Stomach (tissue), 4 donors: ENCODE measurements at regions not wholly inside any gene's neighbourhood (a gene's known extent, or its start where the extent isn't known, plus 50 kb on each side); places are given as distances from the start of the nearest gene placed in this dataset.

Source experiments
- POLR2A ChIP-seq, 4 donors: fragments of 450-650 bp; IDR thresholded peaks; one replicate each; pipeline ENCODE4 v1.6.1; 2016; ENCODE audit warnings: antibody characterized with exemption in 4 of 4, control low read depth in 2 of 4, mild to moderate bottlenecking in 1 of 4, moderate library complexity in 1 of 4
- TF ChIP-seq, protein P1 (sequence below), 7 experiments: fragments of 450-650 bp in 4 of 7; fragments of 200-600 bp in 3 of 7; sonication (generic) in 3 of 7; IDR thresholded peaks; one replicate each; pipeline ENCODE4 v1.5.1; 2016 to 2019; ENCODE audit warnings: antibody characterized with exemption in 7 of 7, control low read depth in 2 of 7, mild to moderate bottlenecking in 1 of 7

DNA sequence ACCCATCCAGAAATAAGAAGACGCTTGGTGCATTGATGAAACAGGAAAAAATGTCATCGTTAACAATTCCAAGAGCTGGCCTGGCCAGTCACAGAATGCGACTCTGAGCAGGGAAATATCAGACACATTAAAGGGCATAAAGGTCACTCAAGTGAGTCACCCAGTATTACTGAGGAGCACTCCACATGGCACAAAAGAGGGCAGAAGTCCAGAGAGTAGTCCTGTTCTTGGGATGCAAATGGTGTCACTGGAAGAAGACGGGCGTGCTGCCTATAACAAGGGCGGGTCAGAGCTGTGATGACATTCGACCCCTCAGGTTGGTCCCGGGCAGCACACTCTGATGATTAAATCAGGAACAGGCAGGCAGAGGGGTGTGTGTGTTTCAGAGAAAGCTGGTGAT, 720.3 kb downstream of the UQCRFS1 start:
- TF ChIP-seq POLR2A (IDR thresholded peaks at IDR 0.05): no peak
- TF ChIP-seq, protein P1, sequence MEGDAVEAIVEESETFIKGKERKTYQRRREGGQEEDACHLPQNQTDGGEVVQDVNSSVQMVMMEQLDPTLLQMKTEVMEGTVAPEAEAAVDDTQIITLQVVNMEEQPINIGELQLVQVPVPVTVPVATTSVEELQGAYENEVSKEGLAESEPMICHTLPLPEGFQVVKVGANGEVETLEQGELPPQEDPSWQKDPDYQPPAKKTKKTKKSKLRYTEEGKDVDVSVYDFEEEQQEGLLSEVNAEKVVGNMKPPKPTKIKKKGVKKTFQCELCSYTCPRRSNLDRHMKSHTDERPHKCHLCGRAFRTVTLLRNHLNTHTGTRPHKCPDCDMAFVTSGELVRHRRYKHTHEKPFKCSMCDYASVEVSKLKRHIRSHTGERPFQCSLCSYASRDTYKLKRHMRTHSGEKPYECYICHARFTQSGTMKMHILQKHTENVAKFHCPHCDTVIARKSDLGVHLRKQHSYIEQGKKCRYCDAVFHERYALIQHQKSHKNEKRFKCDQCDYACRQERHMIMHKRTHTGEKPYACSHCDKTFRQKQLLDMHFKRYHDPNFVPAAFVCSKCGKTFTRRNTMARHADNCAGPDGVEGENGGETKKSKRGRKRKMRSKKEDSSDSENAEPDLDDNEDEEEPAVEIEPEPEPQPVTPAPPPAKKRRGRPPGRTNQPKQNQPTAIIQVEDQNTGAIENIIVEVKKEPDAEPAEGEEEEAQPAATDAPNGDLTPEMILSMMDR (IDR thresholded peaks at IDR 0.05): no peak
